ENCODE measurements at regions not wholly inside any gene's neighbourhood (a gene's known extent, or its start where the extent isn't known, plus 50 kb on each side); places are given as distances from the start of the nearest gene placed in this dataset.
"Not testable (repeated sequence)": the region's sequence is repeated elsewhere in the genome, so short reads cannot be mapped to it uniquely, and the experiment has no call there.

DNA sequence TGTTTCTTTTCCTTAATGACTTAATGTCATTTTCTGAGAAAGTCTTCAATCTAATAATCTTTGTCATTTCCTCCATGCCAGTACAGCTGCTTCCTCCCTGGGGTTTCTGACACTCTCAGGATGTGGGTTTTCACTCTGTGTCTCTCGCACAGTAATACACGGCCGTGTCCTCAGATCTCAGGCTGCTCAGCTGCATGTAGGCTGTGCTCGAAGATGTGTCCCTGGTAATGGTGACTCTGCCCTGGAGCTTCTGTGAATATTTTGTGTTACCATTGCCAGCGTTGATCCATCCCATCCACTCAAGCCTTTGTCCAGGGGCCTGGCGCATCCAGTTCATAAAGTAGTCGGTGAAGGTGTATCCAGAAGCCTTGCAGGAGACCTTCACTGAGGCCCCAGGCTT is 97.6 kb downstream of the OR4M2 start:
- TF ChIP-seq, protein P1, sequence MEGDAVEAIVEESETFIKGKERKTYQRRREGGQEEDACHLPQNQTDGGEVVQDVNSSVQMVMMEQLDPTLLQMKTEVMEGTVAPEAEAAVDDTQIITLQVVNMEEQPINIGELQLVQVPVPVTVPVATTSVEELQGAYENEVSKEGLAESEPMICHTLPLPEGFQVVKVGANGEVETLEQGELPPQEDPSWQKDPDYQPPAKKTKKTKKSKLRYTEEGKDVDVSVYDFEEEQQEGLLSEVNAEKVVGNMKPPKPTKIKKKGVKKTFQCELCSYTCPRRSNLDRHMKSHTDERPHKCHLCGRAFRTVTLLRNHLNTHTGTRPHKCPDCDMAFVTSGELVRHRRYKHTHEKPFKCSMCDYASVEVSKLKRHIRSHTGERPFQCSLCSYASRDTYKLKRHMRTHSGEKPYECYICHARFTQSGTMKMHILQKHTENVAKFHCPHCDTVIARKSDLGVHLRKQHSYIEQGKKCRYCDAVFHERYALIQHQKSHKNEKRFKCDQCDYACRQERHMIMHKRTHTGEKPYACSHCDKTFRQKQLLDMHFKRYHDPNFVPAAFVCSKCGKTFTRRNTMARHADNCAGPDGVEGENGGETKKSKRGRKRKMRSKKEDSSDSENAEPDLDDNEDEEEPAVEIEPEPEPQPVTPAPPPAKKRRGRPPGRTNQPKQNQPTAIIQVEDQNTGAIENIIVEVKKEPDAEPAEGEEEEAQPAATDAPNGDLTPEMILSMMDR (IDR thresholded peaks at IDR 0.05; ENCODE audit: low read depth, low read length), result not testable (repeated sequence)
- not testable (repeated sequence) for TF ChIP-seq MYC (IDR thresholded peaks at IDR 0.05; ENCODE audit: low read depth, low read length); POLR2A (IDR thresholded peaks at IDR 0.05; ENCODE audit: extremely low read depth, insufficient read length)
